HepG2 (cell line): ENCODE measurements at regions not wholly inside any gene's neighbourhood (a gene's known extent, or its start where the extent isn't known, plus 50 kb on each side); places are given as distances from the start of the nearest gene placed in this dataset.

Experiments
- ATAC-seq: fragments of 200-7000 bp; cut with Tn5 transposase; 3 replicates; pipeline ENCODE4 v1.9.1; 2020; ENCODE audit warnings: mild to moderate bottlenecking, moderate library complexity
- BruUV-seq: library from RNA; stranded (reverse); fragments of 400-500 nt; replicated peaks from 2 replicates; lab custom pipeline; 2021; lab: Mats Ljungman, UMichigan
- CTCF ChIA-PET: fragments of 300-600 bp; formaldehyde crosslinking; extraction: SDS; loops from one replicate; lab custom pipeline; 2021; ENCODE audit warnings: low total read pairs, inconsistent platforms, low intra/inter-chr PET ratio; lab: Yijun Ruan, JAX
- POLR2A ChIA-PET: fragments of 350-600 bp; sonication (Branson Sonifier 250); formaldehyde crosslinking; loops from one replicate; lab custom pipeline; 2020; ENCODE audit warnings: antibody characterized with exemption, inconsistent platforms; lab: Yijun Ruan, JAX
- DNase-seq: peaks from one replicate; pipeline ENCODE4 v3.0.0-alpha.2; 2015; ENCODE audit warnings: low spot score
- FAIRE-seq: peaks from 3 replicates; lab custom pipeline; 2011; peaks lifted over from hg19 to GRCh38; lab: Jason Lieb, UNC
- H2AFZ ChIP-seq: one replicate; pipeline ENCODE4 v1.6.1; 2011; ENCODE audit warnings: low read length, inconsistent platforms
- H3K27ac ChIP-seq: fragments of 300-600 bp; 3 replicates; pipeline ENCODE4 v1.8.0; 2011; ENCODE audit warnings: mixed run types, mild to moderate bottlenecking, mixed read lengths, low read length, inconsistent platforms; ENCODE audit not compliant: insufficient read depth; ENCODE audit errors: extremely low read length
- H3K27me3 ChIP-seq, 2 experiments: fragments of 200-600 bp in 1 of 2; 2 replicates in 1 of 2; 3 replicates in 1 of 2; pipeline versions ENCODE4 v1.6.0 to v1.8.0; 2011; ENCODE audit warnings: low read length in 2 of 2, mild to moderate bottlenecking in 2 of 2, moderate library complexity in 2 of 2, inconsistent platforms in 1 of 2; ENCODE audit not compliant: insufficient read depth in 2 of 2, control insufficient read depth in 1 of 2
- H3K36me3 ChIP-seq, 2 experiments: fragments of 200-600 bp in 1 of 2; replicated peaks in 1 of 2; 2 replicates in 1 of 2; 3 replicates in 1 of 2; pipeline versions ENCODE4 v1.5.1 to v1.8.0; 2011; ENCODE audit warnings: low read length in 2 of 2, inconsistent platforms in 1 of 2; ENCODE audit not compliant: insufficient read depth in 2 of 2, control insufficient read depth in 1 of 2
- H3K4me1 ChIP-seq: 2 replicates; pipeline ENCODE4 v1.5.1; 2012; ENCODE audit warnings: low read length, inconsistent platforms; ENCODE audit not compliant: insufficient read depth
- H3K4me2 ChIP-seq: 2 replicates; pipeline ENCODE4 v1.6.0; 2011; ENCODE audit warnings: low read depth, low read length, inconsistent platforms
- H3K4me3 ChIP-seq, 3 experiments: fragments of 200-600 bp in 1 of 3; sonication (generic), shearing (Covaris generic) in 1 of 3; replicated peaks in 1 of 3; 2 replicates each; pipeline ENCODE4 v1.5.1; 2011 to 2016; ENCODE audit warnings: low read length in 3 of 3, inconsistent platforms in 2 of 3, low read depth in 2 of 3, mild to moderate bottlenecking in 2 of 3, control low read depth in 1 of 3, mixed read lengths in 1 of 3; ENCODE audit not compliant: insufficient read depth in 1 of 3
- H3K79me2 ChIP-seq: one replicate; pipeline ENCODE4 v1.6.1; 2011; ENCODE audit warnings: low read length, inconsistent platforms; ENCODE audit not compliant: insufficient read depth
- H3K9ac ChIP-seq: 2 replicates; pipeline ENCODE4 v1.6.0; 2011; ENCODE audit warnings: mild to moderate bottlenecking, low read depth, low read length, inconsistent platforms; ENCODE audit not compliant: insufficient read depth
- H3K9me3 ChIP-seq: 2 replicates; pipeline ENCODE4 v1.5.1; 2012; ENCODE audit warnings: mild to moderate bottlenecking, low read length
- H4K20me1 ChIP-seq: 2 replicates; pipeline ENCODE4 v1.6.0; 2011; ENCODE audit warnings: inconsistent platforms, mild to moderate bottlenecking, low read length, moderate library complexity; ENCODE audit not compliant: insufficient read depth
- DNMT3B ChIP-seq: conservative IDR thresholded peaks from 2 replicates; pipeline ENCODE4 v1.6.1; 2016; ENCODE audit warnings: missing biosample characterization, control low read depth
- DR1 ChIP-seq: sonication (generic); formaldehyde crosslinking; IDR thresholded peaks from 2 replicates; pipeline ENCODE4 v1.8.0; 2021; ENCODE audit warnings: mild to moderate bottlenecking, missing genetic modification reagents, inconsistent platforms
- GPN1 ChIP-seq: sonication (generic); formaldehyde crosslinking; IDR thresholded peaks from 2 replicates; pipeline ENCODE4 v1.5.1; 2020; ENCODE audit warnings: missing genetic modification reagents, borderline replicate concordance
- GTF2F1 ChIP-seq: fragments of 150-350 bp; IDR thresholded peaks from 2 replicates; pipeline ENCODE4 v1.6.1; 2014; ENCODE audit warnings: low read length
- MAFF ChIP-seq: IDR thresholded peaks from 2 replicates; pipeline ENCODE4 v1.6.1; 2011; ENCODE audit warnings: low read depth, low read length, improper control_type of control experiment
- MAFK ChIP-seq, 2 experiments: IDR thresholded peaks in 1 of 2; conservative IDR thresholded peaks in 1 of 2; 2 replicates each; pipeline ENCODE4 v1.6.1; 2011; ENCODE audit warnings: improper control_type of control experiment in 2 of 2, low read length in 2 of 2
- MTA1 ChIP-seq: sonication (generic); formaldehyde crosslinking; IDR thresholded peaks from 2 replicates; pipeline ENCODE4 v1.4.0; 2020; ENCODE audit warnings: missing genetic modification reagents, mild to moderate bottlenecking, borderline replicate concordance
- PCBP2 ChIP-seq: fragments of 200-400 bp; formaldehyde crosslinking; optimal IDR thresholded peaks from 2 replicates; pipeline ENCODE3; 2018; ENCODE audit warnings: low read length, low read depth; ENCODE audit not compliant: poor library complexity, severe bottlenecking
- TMF1 ChIP-seq: sonication (generic); formaldehyde crosslinking; IDR thresholded peaks from 2 replicates; pipeline ENCODE4 v1.8.1; 2022; ENCODE audit warnings: low read depth, missing genetic modification reagents
- ZNF12 ChIP-seq: sonication (generic); formaldehyde crosslinking; IDR thresholded peaks from 2 replicates; pipeline ENCODE4 v1.5.0; 2020; ENCODE audit warnings: missing genetic modification reagents
- ZNF597 ChIP-seq: sonication (generic); formaldehyde crosslinking; IDR thresholded peaks from 2 replicates; pipeline ENCODE4 v1.5.0; 2020; ENCODE audit warnings: missing genetic modification reagents
- ZSCAN9 ChIP-seq: IDR thresholded peaks from 2 replicates; pipeline ENCODE4 v1.6.1; 2016; ENCODE audit warnings: borderline replicate concordance
- WGBS: methylation state at CpG from one replicate; pipeline ENCODE4 v1.1.6; 2017; ENCODE audit warnings: low lambda C conversion rate; 5-methylcytosine and 5-hydroxymethylcytosine counted together
- in situ Hi-C: cut with HindIII; loops from 2 replicates; pipeline ENCODE4 v1.10.0; 2017; ENCODE audit warnings: low pct_unique_long_range_greater_than_20kb; ENCODE audit not compliant: extremely low pct_ligation_motif_present
- intact Hi-C: fragments of 100-400 bp; cut with micrococcal nuclease; formaldehyde crosslinking; loops from one replicate; pipeline ENCODE4 v1.10.0; 2022; ENCODE audit not compliant: unreplicated experiment
- TF ChIP-seq, protein P1 (sequence below): IDR thresholded peaks from 2 replicates; pipeline ENCODE4 v1.6.1; 2012; ENCODE audit warnings: low read depth, low read length, improper control_type of control experiment
- TF ChIP-seq, protein P2 (sequence below): sonication (generic); formaldehyde crosslinking; IDR thresholded peaks from 2 replicates; pipeline ENCODE4 v1.5.1; 2020; ENCODE audit warnings: mild to moderate bottlenecking, missing genetic modification reagents

DNA sequence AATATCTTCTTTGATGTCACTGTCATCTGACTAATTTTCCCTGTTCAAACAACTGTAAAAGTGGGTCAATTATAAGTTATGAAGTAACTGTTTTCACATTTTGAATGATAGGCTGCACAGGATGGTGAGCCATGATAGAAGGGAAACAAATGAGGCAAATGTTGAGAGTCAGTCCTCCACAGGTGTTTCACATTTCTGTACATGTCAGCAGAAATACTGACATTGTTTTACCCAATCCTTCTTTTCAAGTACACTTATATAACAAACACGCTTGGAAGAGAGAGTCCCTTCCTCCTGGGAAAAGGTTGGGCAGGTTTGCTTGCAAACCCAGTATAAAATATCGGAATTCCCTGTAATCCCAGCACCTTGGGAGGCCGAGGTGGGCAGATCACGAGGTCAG, 1251.5 kb downstream of the SLC16A7 start:
- Histone ChIP-seq H3K9ac (no peak overlapping the region), H3K79me2 (no peaks in the 10 kb centered on the region), H3K36me3 (no peaks in the 10 kb centered on the region), H3K27ac (no peak overlapping the region), H3K4me3 (no peak overlapping the region), H3K27me3 (no peaks in the 10 kb centered on the region), H2AFZ (no peak overlapping the region), H4K20me1 (no peaks in the 10 kb centered on the region), H3K9me3 (0 out of 2 replicates have a peak, but pooled peaks cover 6% of the 10 kb centered on the region), H3K4me1 (no peaks in the 10 kb centered on the region), H3K4me2 (no peak overlapping the region)
- TF ChIP-seq DR1 (CRISPR knock-in tag) (no peak), MAFF (peak; percentile 80), ZNF597 (no peak), MAFK (conservative IDR thresholded peaks at IDR 0.05 in 1 of 2, IDR thresholded peaks at IDR 0.05 in 1 of 2; ENCODE audit: low read length in 2 of 2) (peak; percentile 70 to 89)
- in situ Hi-C loops, result no loop called here
- ATAC-seq (no peak), DNase-seq (no peak), FAIRE-seq (no peak)
- BruUV-seq, result no TSS peak
- ChIA-PET CTCF (no interaction called here), POLR2A (no interaction called here)
- WGBS, result 2% methylated on average over 4 of the region's 4 CpGs
- intact Hi-C loops, result no loop called here

DNA sequence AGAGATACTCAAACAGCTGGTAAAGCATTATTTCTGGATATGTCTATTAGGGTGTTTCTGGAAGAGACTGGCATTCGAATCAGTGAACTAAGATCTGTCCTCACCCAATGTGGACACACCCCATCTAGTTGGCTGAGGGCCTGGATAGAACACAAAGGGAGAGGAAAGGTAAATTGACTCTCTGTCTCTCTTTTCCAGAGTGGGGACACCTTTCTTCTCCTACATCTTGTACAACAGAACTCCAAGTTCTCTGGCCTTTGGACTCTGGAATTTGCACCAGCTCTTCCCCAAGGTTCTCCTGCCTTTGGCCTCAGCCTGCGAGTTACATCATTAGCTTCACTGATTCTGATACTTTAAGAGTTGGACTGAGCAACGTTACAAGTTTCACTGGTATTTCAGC, 1253.9 kb downstream of the SLC16A7 start:
- H3K4me3 ChIP-seq, result no peak overlapping the region
- no peak for DNase-seq
- intact Hi-C loops (no loop called here), in situ Hi-C loops (no loop called here)
- ChIA-PET POLR2A (no interaction called here), CTCF (no interaction called here)
- WGBS, result 2% methylated on average over 3 of the region's 3 CpGs
- no peaks in the 10 kb centered on the region for H4K20me1 ChIP-seq
- no peaks in the 10 kb centered on the region for H3K4me1 ChIP-seq
- no peaks in the 10 kb centered on the region for H3K36me3 ChIP-seq
- ATAC-seq, result no peak
- H3K9me3 ChIP-seq, result peaks cover 8% of the 10 kb centered on the region; the same call in 1 of the 2 replicates
- H3K4me2 ChIP-seq, result no peak overlapping the region
- H3K27me3 ChIP-seq, result no peaks in the 10 kb centered on the region
- no peak overlapping the region for H3K9ac ChIP-seq
- H3K27ac ChIP-seq, result no peak overlapping the region
- no peaks in the 10 kb centered on the region for H3K79me2 ChIP-seq
- no peak for FAIRE-seq
- BruUV-seq, result no TSS peak
- H2AFZ ChIP-seq, result no peak overlapping the region
- no peak for TF ChIP-seq TMF1 (CRISPR knock-in tag)
- no peak for TF ChIP-seq MTA1 (CRISPR knock-in tag)
- TF ChIP-seq PCBP2, result no peak
- TF ChIP-seq, protein P1, sequence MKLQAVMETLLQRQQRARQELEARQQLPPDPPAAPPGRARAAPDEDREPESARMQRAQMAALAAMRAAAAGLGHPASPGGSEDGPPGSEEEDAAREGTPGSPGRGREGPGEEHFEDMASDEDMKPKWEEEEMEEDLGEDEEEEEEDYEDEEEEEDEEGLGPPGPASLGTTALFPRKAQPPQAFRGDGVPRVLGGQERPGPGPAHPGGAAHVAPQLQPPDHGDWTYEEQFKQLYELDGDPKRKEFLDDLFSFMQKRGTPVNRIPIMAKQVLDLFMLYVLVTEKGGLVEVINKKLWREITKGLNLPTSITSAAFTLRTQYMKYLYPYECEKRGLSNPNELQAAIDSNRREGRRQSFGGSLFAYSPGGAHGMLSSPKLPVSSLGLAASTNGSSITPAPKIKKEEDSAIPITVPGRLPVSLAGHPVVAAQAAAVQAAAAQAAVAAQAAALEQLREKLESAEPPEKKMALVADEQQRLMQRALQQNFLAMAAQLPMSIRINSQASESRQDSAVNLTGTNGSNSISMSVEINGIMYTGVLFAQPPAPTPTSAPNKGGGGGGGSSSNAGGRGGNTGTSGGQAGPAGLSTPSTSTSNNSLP, result no peak
- no peak for TF ChIP-seq GTF2F1
- TF ChIP-seq, protein P2, sequence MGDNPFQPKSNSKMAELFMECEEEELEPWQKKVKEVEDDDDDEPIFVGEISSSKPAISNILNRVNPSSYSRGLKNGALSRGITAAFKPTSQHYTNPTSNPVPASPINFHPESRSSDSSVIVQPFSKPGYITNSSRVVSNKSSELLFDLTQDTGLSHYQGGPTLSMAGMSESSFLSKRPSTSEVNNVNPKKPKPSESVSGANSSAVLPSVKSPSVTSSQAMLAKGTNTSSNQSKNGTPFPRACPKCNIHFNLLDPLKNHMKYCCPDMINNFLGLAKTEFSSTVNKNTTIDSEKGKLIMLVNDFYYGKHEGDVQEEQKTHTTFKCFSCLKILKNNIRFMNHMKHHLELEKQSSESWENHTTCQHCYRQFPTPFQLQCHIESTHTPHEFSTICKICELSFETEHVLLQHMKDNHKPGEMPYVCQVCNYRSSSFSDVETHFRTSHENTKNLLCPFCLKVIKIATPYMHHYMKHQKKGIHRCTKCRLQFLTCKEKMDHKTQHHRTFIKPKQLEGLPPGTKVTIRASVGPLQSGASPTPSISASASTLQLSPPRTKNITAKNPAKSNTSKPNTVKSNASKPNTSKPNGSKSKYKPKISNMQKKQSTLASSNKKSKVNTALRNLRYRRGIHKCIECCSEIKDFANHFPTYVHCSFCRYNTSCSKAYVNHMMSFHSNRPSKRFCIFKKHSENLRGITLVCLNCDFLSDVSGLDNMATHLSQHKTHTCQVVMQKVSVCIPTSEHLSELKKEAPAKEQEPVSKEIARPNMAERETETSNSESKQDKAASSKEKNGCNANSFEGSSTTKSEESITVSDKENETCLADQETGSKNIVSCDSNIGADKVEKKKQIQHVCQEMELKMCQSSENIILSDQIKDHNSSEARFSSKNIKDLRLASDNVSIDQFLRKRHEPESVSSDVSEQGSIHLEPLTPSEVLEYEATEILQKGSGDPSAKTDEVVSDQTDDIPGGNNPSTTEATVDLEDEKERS, result no peak
- TF ChIP-seq DNMT3B (CRISPR knock-in tag), result no peak
- TF ChIP-seq ZSCAN9 (CRISPR knock-in tag), result no peak
- no peak for TF ChIP-seq ZNF12
- TF ChIP-seq GPN1, result no peak
